ENCODE measurements at regions not wholly inside any gene's neighbourhood (a gene's known extent, or its start where the extent isn't known, plus 50 kb on each side); places are given as distances from the start of the nearest gene placed in this dataset.

- TF ChIP-seq ZFP30 (CRISPR knock-in tag; IDR thresholded peaks at IDR 0.05) (no peak), CSDC2 (CRISPR knock-in tag; IDR thresholded peaks at IDR 0.05) (no peak), POU6F1 (CRISPR knock-in tag; IDR thresholded peaks at IDR 0.05; ENCODE audit: borderline replicate concordance, low read depth) (no peak), GLIS3 (CRISPR knock-in tag; IDR thresholded peaks at IDR 0.05) (no peak), ZFP3 (CRISPR knock-in tag; IDR thresholded peaks at IDR 0.05) (no peak), PPARA (CRISPR knock-in tag; IDR thresholded peaks at IDR 0.05; ENCODE audit: borderline replicate concordance) (no peak), PATZ1 (CRISPR knock-in tag; IDR thresholded peaks at IDR 0.05; ENCODE audit: borderline replicate concordance) (no peak), RARB (CRISPR knock-in tag; IDR thresholded peaks at IDR 0.05) (no peak), BACH2 (CRISPR knock-in tag; IDR thresholded peaks at IDR 0.05; ENCODE audit: borderline replicate concordance) (no peak), TCF4 (CRISPR knock-in tag; IDR thresholded peaks at IDR 0.05; ENCODE audit: borderline replicate concordance) (no peak), ZNF70 (CRISPR knock-in tag; IDR thresholded peaks at IDR 0.05) (no peak), TSHZ2 (CRISPR knock-in tag; IDR thresholded peaks at IDR 0.05) (no peak), OSR1 (CRISPR knock-in tag; IDR thresholded peaks at IDR 0.05) (no peak)
- peak; percentile 58 for ATAC-seq
Measured at GRCh38 chr4:19776929-19777328, 474.8 kb upstream of the SLIT2 start.

- peak; percentile 94 for ATAC-seq
- no peak for TF ChIP-seq TOX (CRISPR knock-in tag; IDR thresholded peaks at IDR 0.05; ENCODE audit: borderline replicate concordance)
Measured at GRCh38 chr4:19776021-19776459, 475.7 kb upstream of the SLIT2 start.

GRCh38 chr4:19774690-19775256 lies 476.9 kb upstream of the SLIT2 start:
- ATAC-seq, result no peak

GRCh38 chr4:19772581-19772980 lies 479.1 kb upstream of the SLIT2 start:
- no peak for TF ChIP-seq RARB (CRISPR knock-in tag; IDR thresholded peaks at IDR 0.05)
- no peak for TF ChIP-seq CSDC2 (CRISPR knock-in tag; IDR thresholded peaks at IDR 0.05)
- TF ChIP-seq CREB5 (CRISPR knock-in tag; IDR thresholded peaks at IDR 0.05; ENCODE audit: low read depth), result no peak
- TF ChIP-seq ZFP30 (CRISPR knock-in tag; IDR thresholded peaks at IDR 0.05), result no peak
- no peak for TF ChIP-seq BACH2 (CRISPR knock-in tag; IDR thresholded peaks at IDR 0.05; ENCODE audit: borderline replicate concordance)
- TF ChIP-seq PPARA (CRISPR knock-in tag; IDR thresholded peaks at IDR 0.05; ENCODE audit: borderline replicate concordance), result no peak
- no peak for TF ChIP-seq ZNF565 (CRISPR knock-in tag; conservative IDR thresholded peaks at IDR 0.05; ENCODE audit: low read depth)
- TF ChIP-seq SNAI2 (CRISPR knock-in tag; IDR thresholded peaks at IDR 0.05), result no peak
- no peak for TF ChIP-seq ZNF8 (CRISPR knock-in tag; IDR thresholded peaks at IDR 0.05)
- TF ChIP-seq ISL1 (CRISPR knock-in tag; IDR thresholded peaks at IDR 0.05), result no peak
- no peak for TF ChIP-seq CSRNP3 (CRISPR knock-in tag; IDR thresholded peaks at IDR 0.05)
- TF ChIP-seq ARNTL (CRISPR knock-in tag; IDR thresholded peaks at IDR 0.05; ENCODE audit: borderline replicate concordance, low read depth), result no peak
- TF ChIP-seq ZNF70 (CRISPR knock-in tag; IDR thresholded peaks at IDR 0.05), result no peak
- no peak for TF ChIP-seq ZC3H10 (CRISPR knock-in tag; IDR thresholded peaks at IDR 0.05)
- TF ChIP-seq TSHZ2 (CRISPR knock-in tag; IDR thresholded peaks at IDR 0.05), result no peak
- TF ChIP-seq TCF4 (CRISPR knock-in tag; IDR thresholded peaks at IDR 0.05; ENCODE audit: borderline replicate concordance), result no peak
- TF ChIP-seq GLIS3 (CRISPR knock-in tag; IDR thresholded peaks at IDR 0.05), result no peak
- no peak for TF ChIP-seq ESRRG (CRISPR knock-in tag; IDR thresholded peaks at IDR 0.05)
- no peak for ATAC-seq

More at GRCh38 chr4:19774690-19775256, 476.9 kb upstream of the SLIT2 start:
- no peak for TF ChIP-seq TOX (CRISPR knock-in tag; IDR thresholded peaks at IDR 0.05; ENCODE audit: borderline replicate concordance)

Measured in SK-N-SH treated with all-trans-retinoic acid at 6 μM for 48 hours (cell line).